ENCODE measurements at regions not wholly inside any gene's neighbourhood (a gene's known extent, or its start where the extent isn't known, plus 50 kb on each side); places are given as distances from the start of the nearest gene placed in this dataset.

GRCh38 chr6:48881551-48881950, 581.5 kb downstream of the MMUT start:
- CTCF ChIA-PET, result no interaction called here
- Histone ChIP-seq H3K4me1 (ENCODE audit: control insufficient read depth in 1 of 2, insufficient read depth in 2 of 2, low read length in 2 of 2) (no peaks in the 10 kb centered on the region), H3K9me2 (ENCODE audit: insufficient read depth) (no peaks in the 10 kb centered on the region), H3K4me2 (ENCODE audit: low read length) (no peak overlapping the region), H3K79me2 (ENCODE audit: insufficient read depth, low read length) (no peaks in the 10 kb centered on the region), H3K36me3 (ENCODE audit: control insufficient read depth in 1 of 2, insufficient read depth in 2 of 2, low read length in 2 of 2) (no peaks in the 10 kb centered on the region), H3K4me3 (replicated peaks in 1 of 2; ENCODE audit: low read depth in 1 of 2, low read length in 2 of 2) (no peak overlapping the region), H3K9me3 (ENCODE audit: control insufficient read depth in 1 of 2, insufficient read depth in 1 of 2, low read depth in 1 of 2, low read length in 2 of 2) (no peaks in the 10 kb centered on the region), H3K9ac (ENCODE audit: low read length) (no peak overlapping the region), H3K27ac (ENCODE audit: low read depth, low read length) (no peak overlapping the region), H2AFZ (ENCODE audit: low read depth, low read length, poor library complexity, severe bottlenecking) (no peak overlapping the region), H3K27me3 (ENCODE audit: insufficient read depth, low read length) (no peaks in the 10 kb centered on the region), H4K20me1 (ENCODE audit: insufficient read depth) (no peaks in the 10 kb centered on the region)
- POLR2A ChIA-PET, result no interaction called here
- intact Hi-C loops (cut with micrococcal nuclease), result no loop called here
- RAD21 ChIA-PET (ENCODE audit: low non-redundant PET in 1 of 2, low total read pairs in 2 of 2, uncharacterized antibody in 2 of 2, unreplicated experiment in 2 of 2), result no interaction called here
- no TSS peak for BruUV-seq (replicated peaks)
- TF ChIP-seq, protein P1, sequence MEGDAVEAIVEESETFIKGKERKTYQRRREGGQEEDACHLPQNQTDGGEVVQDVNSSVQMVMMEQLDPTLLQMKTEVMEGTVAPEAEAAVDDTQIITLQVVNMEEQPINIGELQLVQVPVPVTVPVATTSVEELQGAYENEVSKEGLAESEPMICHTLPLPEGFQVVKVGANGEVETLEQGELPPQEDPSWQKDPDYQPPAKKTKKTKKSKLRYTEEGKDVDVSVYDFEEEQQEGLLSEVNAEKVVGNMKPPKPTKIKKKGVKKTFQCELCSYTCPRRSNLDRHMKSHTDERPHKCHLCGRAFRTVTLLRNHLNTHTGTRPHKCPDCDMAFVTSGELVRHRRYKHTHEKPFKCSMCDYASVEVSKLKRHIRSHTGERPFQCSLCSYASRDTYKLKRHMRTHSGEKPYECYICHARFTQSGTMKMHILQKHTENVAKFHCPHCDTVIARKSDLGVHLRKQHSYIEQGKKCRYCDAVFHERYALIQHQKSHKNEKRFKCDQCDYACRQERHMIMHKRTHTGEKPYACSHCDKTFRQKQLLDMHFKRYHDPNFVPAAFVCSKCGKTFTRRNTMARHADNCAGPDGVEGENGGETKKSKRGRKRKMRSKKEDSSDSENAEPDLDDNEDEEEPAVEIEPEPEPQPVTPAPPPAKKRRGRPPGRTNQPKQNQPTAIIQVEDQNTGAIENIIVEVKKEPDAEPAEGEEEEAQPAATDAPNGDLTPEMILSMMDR (IDR thresholded peaks at IDR 0.05 in 2 of 3, conservative IDR thresholded peaks at IDR 0.05 in 1 of 3; ENCODE audit: borderline replicate concordance in 1 of 3, insufficient read depth in 1 of 3, low read depth in 2 of 3, low read length in 2 of 3), result no peak
- TF ChIP-seq JUND (IDR thresholded peaks at IDR 0.05), result no peak
- TF ChIP-seq POLR2A (IDR thresholded peaks at IDR 0.05; ENCODE audit: borderline replicate concordance, extremely low read depth, insufficient read depth, insufficient read length), result no peak
- no peak for TF ChIP-seq CEBPB (IDR thresholded peaks at IDR 0.05; ENCODE audit: low read depth)
- no peak for TF ChIP-seq POLR2AphosphoS5 (IDR thresholded peaks at IDR 0.05; ENCODE audit: low read depth, low read length)
- no peak for TF ChIP-seq ELF1 (IDR thresholded peaks at IDR 0.05; ENCODE audit: borderline replicate concordance, low read depth)
- no peak for TF ChIP-seq FOSL1 (IDR thresholded peaks at IDR 0.05; ENCODE audit: low read depth)
- TF ChIP-seq SRF (IDR thresholded peaks at IDR 0.05; ENCODE audit: low read depth), result no peak
- no peak for TF ChIP-seq RAD21 (IDR thresholded peaks at IDR 0.05; ENCODE audit: low read depth)
- TF ChIP-seq, protein P2, sequence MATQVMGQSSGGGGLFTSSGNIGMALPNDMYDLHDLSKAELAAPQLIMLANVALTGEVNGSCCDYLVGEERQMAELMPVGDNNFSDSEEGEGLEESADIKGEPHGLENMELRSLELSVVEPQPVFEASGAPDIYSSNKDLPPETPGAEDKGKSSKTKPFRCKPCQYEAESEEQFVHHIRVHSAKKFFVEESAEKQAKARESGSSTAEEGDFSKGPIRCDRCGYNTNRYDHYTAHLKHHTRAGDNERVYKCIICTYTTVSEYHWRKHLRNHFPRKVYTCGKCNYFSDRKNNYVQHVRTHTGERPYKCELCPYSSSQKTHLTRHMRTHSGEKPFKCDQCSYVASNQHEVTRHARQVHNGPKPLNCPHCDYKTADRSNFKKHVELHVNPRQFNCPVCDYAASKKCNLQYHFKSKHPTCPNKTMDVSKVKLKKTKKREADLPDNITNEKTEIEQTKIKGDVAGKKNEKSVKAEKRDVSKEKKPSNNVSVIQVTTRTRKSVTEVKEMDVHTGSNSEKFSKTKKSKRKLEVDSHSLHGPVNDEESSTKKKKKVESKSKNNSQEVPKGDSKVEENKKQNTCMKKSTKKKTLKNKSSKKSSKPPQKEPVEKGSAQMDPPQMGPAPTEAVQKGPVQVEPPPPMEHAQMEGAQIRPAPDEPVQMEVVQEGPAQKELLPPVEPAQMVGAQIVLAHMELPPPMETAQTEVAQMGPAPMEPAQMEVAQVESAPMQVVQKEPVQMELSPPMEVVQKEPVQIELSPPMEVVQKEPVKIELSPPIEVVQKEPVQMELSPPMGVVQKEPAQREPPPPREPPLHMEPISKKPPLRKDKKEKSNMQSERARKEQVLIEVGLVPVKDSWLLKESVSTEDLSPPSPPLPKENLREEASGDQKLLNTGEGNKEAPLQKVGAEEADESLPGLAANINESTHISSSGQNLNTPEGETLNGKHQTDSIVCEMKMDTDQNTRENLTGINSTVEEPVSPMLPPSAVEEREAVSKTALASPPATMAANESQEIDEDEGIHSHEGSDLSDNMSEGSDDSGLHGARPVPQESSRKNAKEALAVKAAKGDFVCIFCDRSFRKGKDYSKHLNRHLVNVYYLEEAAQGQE (IDR thresholded peaks at IDR 0.05; ENCODE audit: low read depth), result no peak
- TF ChIP-seq MAX (IDR thresholded peaks at IDR 0.05), result no peak
- TF ChIP-seq, protein P3, sequence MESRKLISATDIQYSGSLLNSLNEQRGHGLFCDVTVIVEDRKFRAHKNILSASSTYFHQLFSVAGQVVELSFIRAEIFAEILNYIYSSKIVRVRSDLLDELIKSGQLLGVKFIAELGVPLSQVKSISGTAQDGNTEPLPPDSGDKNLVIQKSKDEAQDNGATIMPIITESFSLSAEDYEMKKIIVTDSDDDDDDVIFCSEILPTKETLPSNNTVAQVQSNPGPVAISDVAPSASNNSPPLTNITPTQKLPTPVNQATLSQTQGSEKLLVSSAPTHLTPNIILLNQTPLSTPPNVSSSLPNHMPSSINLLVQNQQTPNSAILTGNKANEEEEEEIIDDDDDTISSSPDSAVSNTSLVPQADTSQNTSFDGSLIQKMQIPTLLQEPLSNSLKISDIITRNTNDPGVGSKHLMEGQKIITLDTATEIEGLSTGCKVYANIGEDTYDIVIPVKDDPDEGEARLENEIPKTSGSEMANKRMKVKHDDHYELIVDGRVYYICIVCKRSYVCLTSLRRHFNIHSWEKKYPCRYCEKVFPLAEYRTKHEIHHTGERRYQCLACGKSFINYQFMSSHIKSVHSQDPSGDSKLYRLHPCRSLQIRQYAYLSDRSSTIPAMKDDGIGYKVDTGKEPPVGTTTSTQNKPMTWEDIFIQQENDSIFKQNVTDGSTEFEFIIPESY (IDR thresholded peaks at IDR 0.05; ENCODE audit: extremely low read depth, insufficient replicate concordance, low read length), result no peak
- TF ChIP-seq ZNF274 (IDR thresholded peaks at IDR 0.05; ENCODE audit: low read depth, low read length), result no peak
- no peak for TF ChIP-seq TCF7L2 (IDR thresholded peaks at IDR 0.05; ENCODE audit: borderline replicate concordance, extremely low read depth, insufficient read depth, insufficient read length)
- no peak for TF ChIP-seq CBX3 (IDR thresholded peaks at IDR 0.05; ENCODE audit: low read depth)
- no peak for TF ChIP-seq ZFX (IDR thresholded peaks at IDR 0.05)
- TF ChIP-seq, protein P4, sequence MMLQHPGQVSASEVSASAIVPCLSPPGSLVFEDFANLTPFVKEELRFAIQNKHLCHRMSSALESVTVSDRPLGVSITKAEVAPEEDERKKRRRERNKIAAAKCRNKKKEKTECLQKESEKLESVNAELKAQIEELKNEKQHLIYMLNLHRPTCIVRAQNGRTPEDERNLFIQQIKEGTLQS (IDR thresholded peaks at IDR 0.05), result no peak
- ATAC-seq (no peak), DNase-seq (ENCODE audit: low read depth, low spot score) (no peak)
